Skeletal muscle satellite cell (primary cell): ENCODE measurements at regions not wholly inside any gene's neighbourhood (a gene's known extent, or its start where the extent isn't known, plus 50 kb on each side); places are given as distances from the start of the nearest gene placed in this dataset.

Experiments
- H3K27me3 ChIP-seq: 2 replicates; pipeline ENCODE4 v1.7.0; 2013; ENCODE audit warnings: low read length; ENCODE audit not compliant: control insufficient read depth, insufficient read depth
- H3K36me3 ChIP-seq: 2 replicates; pipeline ENCODE4 v1.7.0; 2013; ENCODE audit warnings: mild to moderate bottlenecking, control low read depth, low read length; ENCODE audit not compliant: insufficient read depth
- H3K4me1 ChIP-seq: 2 replicates; pipeline ENCODE4 v1.7.0; 2013; ENCODE audit warnings: low read length; ENCODE audit not compliant: control insufficient read depth, insufficient read depth
- H3K4me2 ChIP-seq: 2 replicates; pipeline ENCODE4 v1.7.0; 2013; ENCODE audit warnings: mild to moderate bottlenecking, low read length
- H3K4me3 ChIP-seq: 2 replicates; pipeline ENCODE4 v1.7.0; 2013; ENCODE audit warnings: low read length
- H3K9ac ChIP-seq: 2 replicates; pipeline ENCODE4 v1.7.0; 2013; ENCODE audit warnings: mild to moderate bottlenecking, low read depth, low read length, moderate library complexity
- H3K9me3 ChIP-seq: replicated peaks from 2 replicates; pipeline ENCODE4 v1.7.0; 2013; ENCODE audit warnings: mild to moderate bottlenecking, control low read depth, low read length

GRCh38 chr6:135782546-135782945 lies 69.0 kb upstream of the PDE7B start:
- Histone ChIP-seq H3K27me3 (no peaks in the 10 kb centered on the region), H3K4me2 (no peak overlapping the region), H3K9me3 (no peaks in the 10 kb centered on the region), H3K4me3 (no peak overlapping the region), H3K4me1 (no peaks in the 10 kb centered on the region), H3K36me3 (no peaks in the 10 kb centered on the region), H3K9ac (no peak overlapping the region)

- H3K4me3 ChIP-seq = no peak overlapping the region
- no peaks in the 10 kb centered on the region for H3K4me1 ChIP-seq
- H3K27me3 ChIP-seq = no peaks in the 10 kb centered on the region
- no peaks in the 10 kb centered on the region for H3K36me3 ChIP-seq
- H3K4me2 ChIP-seq = no peak overlapping the region
- no peak overlapping the region for H3K9ac ChIP-seq
- H3K9me3 ChIP-seq = no peaks in the 10 kb centered on the region
These were observed 67.0 kb upstream of the PDE7B start for GRCh38 chr6:135784507-135784906.

DNA sequence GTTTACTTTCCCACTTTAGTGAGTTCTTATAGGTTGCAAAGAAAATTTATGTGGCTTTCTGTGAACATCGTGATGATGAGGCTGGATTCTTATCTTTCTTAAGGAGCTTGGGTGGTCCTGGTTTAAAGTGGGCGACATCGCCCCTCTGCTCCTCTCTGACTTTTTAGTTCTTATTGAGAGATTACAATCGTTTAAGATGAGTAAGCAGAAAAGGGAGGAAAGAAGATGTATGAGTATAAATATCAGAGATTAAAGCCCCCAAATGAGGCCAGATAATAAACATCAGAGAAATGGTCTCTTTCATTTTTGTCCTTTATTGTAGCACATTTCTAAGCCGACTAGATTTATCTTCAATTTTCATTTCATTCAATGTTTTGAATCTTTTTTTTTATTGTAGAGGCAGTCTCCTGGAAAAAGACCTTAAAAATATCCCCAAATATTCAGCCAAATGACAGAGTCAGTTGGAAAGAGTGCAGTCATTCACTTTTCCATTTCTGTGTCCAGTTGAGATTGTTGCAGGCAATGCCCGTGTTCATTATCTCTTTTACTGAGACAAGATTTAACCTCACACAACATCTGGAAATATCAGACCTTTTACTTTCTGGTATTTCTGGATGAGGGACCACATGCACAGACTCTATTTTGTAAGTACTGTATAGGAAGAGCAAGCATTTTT lies 62.0 kb upstream of the PDE7B start:
- H3K9ac ChIP-seq = no peak overlapping the region
- H3K4me2 ChIP-seq = peak overlapping the region; percentile 36
- no peaks in the 10 kb centered on the region for H3K36me3 ChIP-seq
- H3K9me3 ChIP-seq = no peaks in the 10 kb centered on the region
- no peaks in the 10 kb centered on the region for H3K4me1 ChIP-seq
- H3K27me3 ChIP-seq = no peaks in the 10 kb centered on the region
- H3K4me3 ChIP-seq = no peak overlapping the region

DNA sequence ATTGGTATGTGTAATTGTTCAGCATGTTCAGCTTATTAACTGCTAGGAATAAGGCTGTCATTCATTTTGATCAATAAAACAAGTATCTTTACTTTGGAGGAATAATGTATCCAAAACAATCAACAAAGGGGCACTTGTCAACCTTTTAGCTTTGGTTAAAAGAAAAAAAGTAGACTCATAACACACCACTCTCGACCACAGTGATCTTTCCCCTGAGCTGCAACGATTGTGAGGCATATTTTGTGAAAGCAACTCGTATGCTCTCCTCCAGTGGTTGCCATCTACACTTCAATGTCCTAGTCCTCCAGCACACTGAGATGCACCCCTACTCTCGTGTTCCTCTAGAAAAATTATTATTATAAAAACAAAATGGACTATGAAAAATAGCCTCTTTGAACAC lies 60.1 kb upstream of the PDE7B start:
- Histone ChIP-seq H3K27me3 (no peaks in the 10 kb centered on the region), H3K9me3 (no peaks in the 10 kb centered on the region), H3K4me1 (no peaks in the 10 kb centered on the region), H3K4me2 (no peak overlapping the region), H3K9ac (no peak overlapping the region), H3K4me3 (no peak overlapping the region), H3K36me3 (no peaks in the 10 kb centered on the region)

DNA sequence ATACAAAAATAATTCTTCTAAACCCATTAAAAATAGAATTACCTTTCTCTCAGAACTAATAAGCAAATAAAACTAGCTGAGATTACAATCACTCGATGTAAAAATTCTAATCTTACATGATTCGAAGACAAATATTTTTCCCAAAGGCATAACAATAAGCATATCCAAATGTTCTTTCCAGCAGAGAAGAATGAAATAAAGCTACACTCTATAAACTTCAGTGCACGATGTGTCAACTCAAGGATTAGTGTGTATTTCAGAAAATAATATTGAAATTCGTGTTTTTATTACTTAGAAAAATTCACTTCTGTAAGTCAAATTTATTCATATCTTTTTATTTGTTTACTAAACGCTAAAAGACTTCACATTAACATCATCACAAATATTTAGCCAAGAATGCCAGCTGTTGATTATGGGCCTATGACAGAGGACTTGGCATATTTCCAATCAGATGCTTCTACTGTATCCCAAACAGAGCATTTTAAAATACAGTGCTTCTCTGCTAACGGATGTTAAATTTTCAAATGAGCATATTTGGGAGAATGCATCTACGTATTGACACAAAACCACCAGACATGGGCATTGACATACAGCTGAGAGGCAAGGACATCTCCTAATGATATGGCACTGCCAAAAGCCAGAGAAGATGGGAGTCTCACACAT lies 54.7 kb upstream of the PDE7B start:
- Histone ChIP-seq H3K4me1 (no peaks in the 10 kb centered on the region), H3K36me3 (no peaks in the 10 kb centered on the region), H3K27me3 (no peaks in the 10 kb centered on the region), H3K4me2 (no peak overlapping the region), H3K9ac (no peak overlapping the region), H3K9me3 (no peaks in the 10 kb centered on the region), H3K4me3 (no peak overlapping the region)

- Histone ChIP-seq H3K4me3 (no peak overlapping the region), H3K36me3 (no peaks in the 10 kb centered on the region), H3K9me3 (no peaks in the 10 kb centered on the region), H3K4me2 (no peak overlapping the region), H3K4me1 (no peaks in the 10 kb centered on the region), H3K27me3 (no peaks in the 10 kb centered on the region), H3K9ac (no peak overlapping the region)
These were observed 54.1 kb upstream of the PDE7B start for GRCh38 chr6:135797361-135797760.

GRCh38 chr6:135798751-135799515 lies 52.6 kb upstream of the PDE7B start:
- H3K9ac ChIP-seq = no peak overlapping the region
- no peaks in the 10 kb centered on the region for H3K27me3 ChIP-seq
- H3K4me1 ChIP-seq = no peaks in the 10 kb centered on the region
- no peaks in the 10 kb centered on the region for H3K36me3 ChIP-seq
- H3K9me3 ChIP-seq = no peaks in the 10 kb centered on the region
- H3K4me3 ChIP-seq = no peak overlapping the region
- no peak overlapping the region for H3K4me2 ChIP-seq
